Vagina (tissue), 2 donors: ENCODE measurements at regions not wholly inside any gene's neighbourhood (a gene's known extent, or its start where the extent isn't known, plus 50 kb on each side); places are given as distances from the start of the nearest gene placed in this dataset.

Experiments used
- POLR2A ChIP-seq, 2 donors: fragments of 450-650 bp; IDR thresholded peaks; one replicate each; pipeline ENCODE4 v1.6.1; 2017; ENCODE audit warnings: antibody characterized with exemption in 2 of 2, mild to moderate bottlenecking in 2 of 2, moderate library complexity in 2 of 2
- POLR2AphosphoS5 ChIP-seq, 2 donors: sonication (generic); formaldehyde crosslinking; IDR thresholded peaks; one replicate each; pipeline ENCODE4 v1.9.0; 2017; ENCODE audit warnings: antibody characterized with exemption in 2 of 2, mild to moderate bottlenecking in 2 of 2, low read depth in 1 of 2; ENCODE audit not compliant: insufficient read depth in 1 of 2
- TF ChIP-seq, protein P1 (sequence below), 3 experiments: fragments of 450-650 bp in 2 of 3; fragments of 200-600 bp in 1 of 3; sonication (generic) in 1 of 3; IDR thresholded peaks; one replicate each; pipeline ENCODE4 v1.5.1; 2017 to 2019; ENCODE audit warnings: antibody characterized with exemption in 3 of 3, mild to moderate bottlenecking in 2 of 3, moderate library complexity in 2 of 3

- TF ChIP-seq, protein P1, sequence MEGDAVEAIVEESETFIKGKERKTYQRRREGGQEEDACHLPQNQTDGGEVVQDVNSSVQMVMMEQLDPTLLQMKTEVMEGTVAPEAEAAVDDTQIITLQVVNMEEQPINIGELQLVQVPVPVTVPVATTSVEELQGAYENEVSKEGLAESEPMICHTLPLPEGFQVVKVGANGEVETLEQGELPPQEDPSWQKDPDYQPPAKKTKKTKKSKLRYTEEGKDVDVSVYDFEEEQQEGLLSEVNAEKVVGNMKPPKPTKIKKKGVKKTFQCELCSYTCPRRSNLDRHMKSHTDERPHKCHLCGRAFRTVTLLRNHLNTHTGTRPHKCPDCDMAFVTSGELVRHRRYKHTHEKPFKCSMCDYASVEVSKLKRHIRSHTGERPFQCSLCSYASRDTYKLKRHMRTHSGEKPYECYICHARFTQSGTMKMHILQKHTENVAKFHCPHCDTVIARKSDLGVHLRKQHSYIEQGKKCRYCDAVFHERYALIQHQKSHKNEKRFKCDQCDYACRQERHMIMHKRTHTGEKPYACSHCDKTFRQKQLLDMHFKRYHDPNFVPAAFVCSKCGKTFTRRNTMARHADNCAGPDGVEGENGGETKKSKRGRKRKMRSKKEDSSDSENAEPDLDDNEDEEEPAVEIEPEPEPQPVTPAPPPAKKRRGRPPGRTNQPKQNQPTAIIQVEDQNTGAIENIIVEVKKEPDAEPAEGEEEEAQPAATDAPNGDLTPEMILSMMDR (IDR thresholded peaks at IDR 0.05): no peak
- TF ChIP-seq POLR2AphosphoS5 (IDR thresholded peaks at IDR 0.05; ENCODE audit: insufficient read depth in 1 of 2, low read depth in 1 of 2) (no peak), POLR2A (IDR thresholded peaks at IDR 0.05) (no peak)
These were observed 903.4 kb downstream of the RAB28 start for GRCh38 chr4:12580787-12581186.
